Spleen (tissue), 7 donors: ENCODE measurements at regions not wholly inside any gene's neighbourhood (a gene's known extent, or its start where the extent isn't known, plus 50 kb on each side); places are given as distances from the start of the nearest gene placed in this dataset.

Source experiments
- POLR2A ChIP-seq, 3 donors: fragments of 450-650 bp; IDR thresholded peaks; one replicate each; pipeline ENCODE4 v1.5.1; 2017; ENCODE audit warnings: antibody characterized with exemption in 3 of 3, mild to moderate bottlenecking in 1 of 3
- POLR2AphosphoS5 ChIP-seq, 3 donors: sonication (generic); formaldehyde crosslinking; IDR thresholded peaks; one replicate each; pipeline ENCODE4 v1.5.1; 2017; ENCODE audit warnings: antibody characterized with exemption in 3 of 3
- TF ChIP-seq, protein P1 (sequence below), 11 experiments: fragments of 200-600 bp in 7 of 11; fragments of 450-650 bp in 4 of 11; sonication (generic) in 4 of 11; IDR thresholded peaks in 8 of 11; conservative IDR thresholded peaks in 3 of 11; 1 replicate in 7 of 11; 2 replicates in 4 of 11; pipeline versions ENCODE4 v1.4.0 to v1.8.0; 2016 to 2021; ENCODE audit warnings: antibody characterized with exemption in 11 of 11, inconsistent platforms in 4 of 11, mild to moderate bottlenecking in 1 of 11
- donor health status: DM: no; HTN: no; CAD: no; lungs with moderate emphysema.
- donor health status: DM: no; HTN: no; CAD: no.
- donor health status: DM: no; HTN: no; CAD: no.

DNA sequence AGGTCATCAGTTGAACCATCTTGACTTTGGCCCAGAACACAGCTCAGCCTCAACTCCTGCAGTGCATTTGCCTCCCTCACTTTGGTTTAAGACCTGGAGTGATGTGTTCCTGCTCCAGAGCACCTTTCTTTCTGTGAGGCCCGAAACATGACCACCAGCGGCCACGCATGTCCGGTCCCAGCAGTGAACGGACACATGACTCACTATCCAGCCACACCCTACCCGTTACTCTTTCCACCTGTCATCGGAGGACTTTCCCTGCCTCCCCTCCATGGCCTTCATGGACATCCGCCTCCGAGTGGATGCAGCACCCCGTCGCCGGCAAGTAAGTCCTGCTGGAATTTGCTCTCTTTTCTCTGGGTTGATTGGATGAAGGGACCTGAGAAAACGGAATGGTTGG lies 253.8 kb upstream of the RARB start:
- TF ChIP-seq, protein P1, sequence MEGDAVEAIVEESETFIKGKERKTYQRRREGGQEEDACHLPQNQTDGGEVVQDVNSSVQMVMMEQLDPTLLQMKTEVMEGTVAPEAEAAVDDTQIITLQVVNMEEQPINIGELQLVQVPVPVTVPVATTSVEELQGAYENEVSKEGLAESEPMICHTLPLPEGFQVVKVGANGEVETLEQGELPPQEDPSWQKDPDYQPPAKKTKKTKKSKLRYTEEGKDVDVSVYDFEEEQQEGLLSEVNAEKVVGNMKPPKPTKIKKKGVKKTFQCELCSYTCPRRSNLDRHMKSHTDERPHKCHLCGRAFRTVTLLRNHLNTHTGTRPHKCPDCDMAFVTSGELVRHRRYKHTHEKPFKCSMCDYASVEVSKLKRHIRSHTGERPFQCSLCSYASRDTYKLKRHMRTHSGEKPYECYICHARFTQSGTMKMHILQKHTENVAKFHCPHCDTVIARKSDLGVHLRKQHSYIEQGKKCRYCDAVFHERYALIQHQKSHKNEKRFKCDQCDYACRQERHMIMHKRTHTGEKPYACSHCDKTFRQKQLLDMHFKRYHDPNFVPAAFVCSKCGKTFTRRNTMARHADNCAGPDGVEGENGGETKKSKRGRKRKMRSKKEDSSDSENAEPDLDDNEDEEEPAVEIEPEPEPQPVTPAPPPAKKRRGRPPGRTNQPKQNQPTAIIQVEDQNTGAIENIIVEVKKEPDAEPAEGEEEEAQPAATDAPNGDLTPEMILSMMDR (IDR thresholded peaks at IDR 0.05 in 8 of 11, conservative IDR thresholded peaks at IDR 0.05 in 3 of 11): no peak
- TF ChIP-seq POLR2A (IDR thresholded peaks at IDR 0.05): no peak
- no peak for TF ChIP-seq POLR2AphosphoS5 (IDR thresholded peaks at IDR 0.05)
